HG02623 (cell line): ENCODE measurements at regions not wholly inside any gene's neighbourhood (a gene's known extent, or its start where the extent isn't known, plus 50 kb on each side); places are given as distances from the start of the nearest gene placed in this dataset.
"Not testable (repeated sequence)": the region's sequence is repeated elsewhere in the genome, so short reads cannot be mapped to it uniquely, and the experiment has no call there.

Experiments
- ATAC-seq: cut with Tn5 transposase; IDR thresholded peaks from one replicate; pipeline ENCODE4 v1.9.1; 2021; ENCODE audit warnings: moderate library complexity; ENCODE audit not compliant: unreplicated experiment

GRCh38 chr12:88684170-88684569 is 103.9 kb upstream of the KITLG start:
- no peak for ATAC-seq

GRCh38 chr12:88683628-88684027 is 103.4 kb upstream of the KITLG start:
- ATAC-seq = no peak

- no peak for ATAC-seq
Observed at GRCh38 chr12:88681271-88681670, 101.0 kb upstream of the KITLG start.

- ATAC-seq = no peak
Observed at GRCh38 chr12:88677464-88677863, 97.2 kb upstream of the KITLG start.

- ATAC-seq = not testable (repeated sequence)
Observed at GRCh38 chr12:88667615-88668014, 87.3 kb upstream of the KITLG start.

GRCh38 chr12:88665071-88665470 is 84.8 kb upstream of the KITLG start:
- no peak for ATAC-seq

- ATAC-seq = no peak
Observed at GRCh38 chr12:88662961-88663360, 82.7 kb upstream of the KITLG start.

- no peak for ATAC-seq
Observed at GRCh38 chr12:88662093-88662492, 81.8 kb upstream of the KITLG start.

- ATAC-seq = no peak
Observed at GRCh38 chr12:88658009-88658408, 77.7 kb upstream of the KITLG start.

- no peak for ATAC-seq
Observed at GRCh38 chr12:88650715-88651114, 70.4 kb upstream of the KITLG start.

GRCh38 chr12:88648625-88649024 is 68.4 kb upstream of the KITLG start:
- no peak for ATAC-seq

GRCh38 chr12:88646824-88647223 is 66.6 kb upstream of the KITLG start:
- ATAC-seq = no peak

GRCh38 chr12:88645816-88646215 is 65.5 kb upstream of the KITLG start:
- ATAC-seq = no peak

GRCh38 chr12:88644946-88645702 is 64.9 kb upstream of the KITLG start:
- no peak for ATAC-seq

- no peak for ATAC-seq
Observed at GRCh38 chr12:88643685-88644084, 63.4 kb upstream of the KITLG start.

- no peak for ATAC-seq
Observed at GRCh38 chr12:88642675-88643431, 62.6 kb upstream of the KITLG start.

GRCh38 chr12:88638966-88639760 is 58.9 kb upstream of the KITLG start:
- no peak for ATAC-seq

GRCh38 chr12:88638388-88638787 is 58.1 kb upstream of the KITLG start:
- ATAC-seq = no peak

GRCh38 chr12:88634008-88634407 is 53.7 kb upstream of the KITLG start:
- no peak for ATAC-seq

- ATAC-seq = no peak
Observed at GRCh38 chr12:88633312-88633711, 53.0 kb upstream of the KITLG start.

GRCh38 chr12:88630561-88630960 is 50.3 kb upstream of the KITLG start:
- no peak for ATAC-seq
